ENCODE measurements at regions not wholly inside any gene's neighbourhood (a gene's known extent, or its start where the extent isn't known, plus 50 kb on each side); places are given as distances from the start of the nearest gene placed in this dataset.
A peak's percentile ranks its signal among the peaks of the same experiment; 100 is the strongest.
"Not testable (repeated sequence)": the region's sequence is repeated elsewhere in the genome, so short reads cannot be mapped to it uniquely, and the experiment has no call there.

DNA sequence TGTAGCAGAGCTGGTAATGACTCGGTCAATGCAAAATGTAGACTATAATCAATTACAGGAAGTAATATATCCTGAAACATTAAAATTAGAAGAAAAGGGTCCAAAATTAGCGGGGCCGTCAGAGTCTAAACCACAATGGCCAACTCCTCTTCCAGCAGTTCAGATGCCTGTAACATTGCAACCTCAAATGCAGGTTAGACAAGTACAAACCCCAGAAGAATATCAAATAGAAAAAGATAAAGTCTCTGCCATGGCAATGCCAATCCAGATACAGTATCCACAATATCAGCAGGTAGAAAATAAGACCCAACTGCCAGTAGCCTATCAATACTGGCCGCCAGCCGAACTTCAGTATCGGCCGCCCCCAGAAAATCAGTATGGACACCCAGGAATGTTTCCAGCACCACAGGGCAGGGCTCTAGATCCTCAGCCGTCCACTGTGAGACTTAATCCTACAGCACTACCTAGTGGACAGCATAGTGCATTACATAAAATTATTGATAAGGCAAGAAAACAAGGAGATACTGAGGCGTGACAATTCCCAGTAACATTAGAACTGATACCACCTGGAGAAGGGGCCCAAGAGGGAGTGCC is 158.4 kb downstream of the GPX5 start:
- Histone ChIP-seq H3K4me1 (ENCODE audit: control insufficient read depth in 2 of 3, insufficient read depth in 2 of 3, low read depth in 1 of 3, low read length in 3 of 3) (no peaks in the 10 kb centered on the region), H3K9ac (ENCODE audit: low read length in 3 of 3) (no peak overlapping the region), H3K27me3 (ENCODE audit: control insufficient read depth, insufficient read depth, low read length) (peaks cover 11% of the 10 kb centered on the region), H3K36me3 (ENCODE audit: control insufficient read depth in 2 of 3, insufficient read depth in 3 of 3, low read length in 3 of 3) (no peaks in the 10 kb centered on the region), H3K9me3 (ENCODE audit: control insufficient read depth in 2 of 3, insufficient read depth in 1 of 3, low read length in 3 of 3) (no peaks in the 10 kb centered on the region), H3K27ac (ENCODE audit: low read depth in 2 of 2, low read length in 2 of 2) (no peak overlapping the region), H3K4me3 (ENCODE audit: low read length in 3 of 3) (no peak overlapping the region)
- peak; percentile 57 for TF ChIP-seq CTCF (IDR thresholded peaks at IDR 0.05; ENCODE audit: borderline replicate concordance, extremely low read depth, insufficient read depth)
- peak in 3 of 5 donors; percentile 19 to 55 (median 45) for DNase-seq
- intact Hi-C loops (cut with DNase I) = loop anchor here (10.0 kb wide), 1 partner anchor 331 kb away; no protein-coding TSS in a partner anchor
- no peak for FAIRE-seq

DNA sequence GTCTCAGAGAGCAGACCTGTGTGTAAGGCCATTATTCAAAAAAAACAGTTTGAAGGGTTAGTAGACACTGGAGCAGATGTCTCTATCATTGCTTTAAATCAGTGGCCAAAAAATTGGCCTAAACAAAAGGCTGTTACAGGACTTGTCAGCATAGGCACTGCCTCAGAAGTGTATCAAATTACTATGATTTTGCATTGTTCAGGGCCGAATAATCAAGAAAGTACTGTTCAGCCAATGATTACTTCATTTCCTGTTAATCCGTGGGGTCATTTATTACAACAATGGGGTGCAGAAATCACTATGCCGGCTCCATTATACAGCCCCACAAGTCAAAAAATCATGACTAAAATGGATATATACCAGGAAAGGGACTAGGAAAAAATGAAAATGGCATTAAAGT is 160.3 kb downstream of the GPX5 start:
- intact Hi-C loops (cut with DNase I) = loop anchor here (10.0 kb wide), 1 partner anchor 329 kb away; no protein-coding TSS in a partner anchor
- H3K4me3 ChIP-seq (ENCODE audit: low read length in 3 of 3); DNase-seq; H3K36me3 ChIP-seq (ENCODE audit: control insufficient read depth in 2 of 3, insufficient read depth in 3 of 3, low read length in 3 of 3); H3K9ac ChIP-seq (ENCODE audit: low read length in 3 of 3); H3K27ac ChIP-seq (ENCODE audit: low read depth in 2 of 2, low read length in 2 of 2); FAIRE-seq; H3K9me3 ChIP-seq (ENCODE audit: control insufficient read depth in 2 of 3, insufficient read depth in 1 of 3, low read length in 3 of 3); H3K4me1 ChIP-seq (ENCODE audit: control insufficient read depth in 2 of 3, insufficient read depth in 2 of 3, low read depth in 1 of 3, low read length in 3 of 3): not testable (repeated sequence)
- peaks cover 14% of the 10 kb centered on the region for H3K27me3 ChIP-seq (ENCODE audit: control insufficient read depth, insufficient read depth, low read length)

DNA sequence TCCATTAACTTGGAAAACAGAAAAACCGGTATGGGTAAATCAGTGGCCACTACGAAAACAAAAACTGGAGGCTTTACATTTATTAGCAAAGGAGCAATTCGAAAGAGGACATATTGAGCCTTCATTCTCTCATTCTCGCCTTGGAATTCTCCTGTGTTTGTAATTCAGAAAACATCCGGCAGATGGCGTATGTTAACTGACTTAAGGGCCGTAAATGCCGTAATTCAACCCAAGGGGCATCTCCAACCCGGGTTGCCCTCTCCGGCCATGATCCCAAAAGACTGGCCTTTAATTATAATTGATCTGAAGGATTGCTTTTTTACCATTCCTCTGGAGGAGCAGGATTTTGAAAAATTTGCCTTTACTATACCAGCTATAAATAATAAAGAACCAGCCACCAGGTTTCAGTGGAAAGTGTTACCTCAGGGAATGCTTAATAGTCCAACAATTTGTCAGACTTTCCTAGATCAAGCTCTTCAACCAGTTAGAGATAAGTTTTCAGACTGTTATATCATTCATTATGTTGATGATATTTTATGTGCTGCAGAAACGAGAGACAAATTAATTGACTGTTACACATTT is 160.9 kb downstream of the GPX5 start:
- intact Hi-C loops (cut with DNase I) = loop anchor here (10.0 kb wide), 1 partner anchor 328 kb away; no protein-coding TSS in a partner anchor
- peaks cover 13% of the 10 kb centered on the region for H3K27me3 ChIP-seq (ENCODE audit: control insufficient read depth, insufficient read depth, low read length)
- TF ChIP-seq CTCF (IDR thresholded peaks at IDR 0.05; ENCODE audit: borderline replicate concordance, extremely low read depth, insufficient read depth) = peak; percentile 85

DNA sequence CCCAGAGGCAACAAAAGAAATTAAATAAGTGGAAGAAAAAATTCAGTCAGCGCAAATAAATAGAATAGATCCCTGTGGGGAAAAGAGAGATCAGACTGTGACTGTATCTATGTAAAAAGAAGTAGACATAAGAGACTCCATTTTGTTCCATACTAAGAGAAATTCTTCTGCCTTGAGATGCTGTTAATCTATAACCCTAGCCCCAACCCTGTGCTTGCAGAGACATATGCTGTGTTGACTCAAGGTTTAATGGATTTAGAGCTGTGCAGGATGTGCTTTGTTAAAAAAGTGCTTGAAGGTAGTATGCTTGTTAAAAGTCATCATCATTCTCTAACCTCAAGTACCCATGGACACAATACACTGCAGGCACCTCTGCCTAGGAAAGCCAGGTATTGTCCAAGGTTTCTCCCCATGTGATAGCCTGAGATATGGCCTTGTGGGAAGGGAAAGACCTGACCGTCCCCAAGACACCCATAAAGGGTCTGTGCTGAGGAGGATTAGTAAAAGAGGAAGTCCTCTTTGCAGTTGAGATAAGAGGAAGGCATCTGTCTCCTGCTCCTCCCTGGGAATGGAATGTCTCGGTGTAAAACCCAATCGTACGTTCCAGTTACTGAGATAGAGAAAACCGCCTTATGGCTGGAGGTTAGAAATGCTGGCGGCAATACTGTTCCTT is 161.8 kb downstream of the GPX5 start:
- H3K36me3 ChIP-seq (ENCODE audit: control insufficient read depth in 2 of 3, insufficient read depth in 3 of 3, low read length in 3 of 3); DNase-seq; H3K27ac ChIP-seq (ENCODE audit: low read depth in 2 of 2, low read length in 2 of 2); H3K4me1 ChIP-seq (ENCODE audit: control insufficient read depth in 2 of 3, insufficient read depth in 2 of 3, low read depth in 1 of 3, low read length in 3 of 3); H3K9ac ChIP-seq (ENCODE audit: low read length in 3 of 3); H3K9me3 ChIP-seq (ENCODE audit: control insufficient read depth in 2 of 3, insufficient read depth in 1 of 3, low read length in 3 of 3); H3K4me3 ChIP-seq (ENCODE audit: low read length in 3 of 3); FAIRE-seq: not testable (repeated sequence)
- H3K27me3 ChIP-seq (ENCODE audit: control insufficient read depth, insufficient read depth, low read length) = peaks cover 15% of the 10 kb centered on the region
- intact Hi-C loops (cut with DNase I) = loop anchor here (10.0 kb wide), 1 partner anchor 327 kb away; no protein-coding TSS in a partner anchor

More for the DNA sequence above, 160.9 kb downstream of the GPX5 start:
- H3K27ac ChIP-seq (ENCODE audit: low read depth in 2 of 2, low read length in 2 of 2); H3K4me1 ChIP-seq (ENCODE audit: control insufficient read depth in 2 of 3, insufficient read depth in 2 of 3, low read depth in 1 of 3, low read length in 3 of 3); FAIRE-seq; H3K9ac ChIP-seq (ENCODE audit: low read length in 3 of 3); H3K36me3 ChIP-seq (ENCODE audit: control insufficient read depth in 2 of 3, insufficient read depth in 3 of 3, low read length in 3 of 3); H3K4me3 ChIP-seq (ENCODE audit: low read length in 3 of 3); H3K9me3 ChIP-seq (ENCODE audit: control insufficient read depth in 2 of 3, insufficient read depth in 1 of 3, low read length in 3 of 3): not testable (repeated sequence)
- peak in 3 of 5 donors; percentile 58 to 83 (median 79) for DNase-seq

GRCh38 chr6:28691991-28692390 is 166.3 kb downstream of the GPX5 start:
- H3K9me3 ChIP-seq (ENCODE audit: control insufficient read depth in 2 of 3, insufficient read depth in 1 of 3, low read length in 3 of 3); DNase-seq; H3K4me1 ChIP-seq (ENCODE audit: control insufficient read depth in 2 of 3, insufficient read depth in 2 of 3, low read depth in 1 of 3, low read length in 3 of 3); FAIRE-seq; H3K4me3 ChIP-seq (ENCODE audit: low read length in 3 of 3); intact Hi-C loops (cut with DNase I); H3K9ac ChIP-seq (ENCODE audit: low read length in 3 of 3); H3K36me3 ChIP-seq (ENCODE audit: control insufficient read depth in 2 of 3, insufficient read depth in 3 of 3, low read length in 3 of 3); H3K27ac ChIP-seq (ENCODE audit: low read depth in 2 of 2, low read length in 2 of 2): not testable (repeated sequence)
- peaks cover 46% of the 10 kb centered on the region for H3K27me3 ChIP-seq (ENCODE audit: control insufficient read depth, insufficient read depth, low read length)

Measured in kidney (tissue), 13 donors.